ENCODE measurements at regions not wholly inside any gene's neighbourhood (a gene's known extent, or its start where the extent isn't known, plus 50 kb on each side); places are given as distances from the start of the nearest gene placed in this dataset.
"Not testable (repeated sequence)": the region's sequence is repeated elsewhere in the genome, so short reads cannot be mapped to it uniquely, and the experiment has no call there.

DNA sequence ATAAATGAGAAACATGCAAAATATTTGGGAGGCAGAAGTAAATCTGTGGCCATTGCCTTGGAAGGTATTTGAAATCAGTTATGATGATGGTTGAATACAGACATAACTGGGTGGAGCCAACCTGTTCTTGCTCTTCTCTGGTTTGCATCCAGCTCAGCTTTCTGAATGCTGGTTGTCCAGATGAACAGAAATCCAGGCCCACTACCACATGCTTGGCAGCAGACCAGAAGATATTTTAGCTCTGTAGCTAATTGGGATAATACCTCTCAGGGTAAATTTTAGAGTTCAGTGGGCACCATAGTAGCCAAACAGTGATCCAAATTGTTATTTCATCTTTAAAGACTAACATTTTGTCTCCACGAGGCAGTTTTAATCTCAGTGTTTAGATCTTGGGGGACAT lies 308.3 kb downstream of the RAB38 start:
- no peak for DNase-seq

GRCh38 chr11:87861030-87861429 lies 314.2 kb downstream of the RAB38 start:
- DNase-seq: no peak

GRCh38 chr11:87859636-87860035 lies 315.6 kb downstream of the RAB38 start:
- no peak for DNase-seq

GRCh38 chr11:87851827-87852226 lies 323.4 kb downstream of the RAB38 start:
- no peak for DNase-seq

GRCh38 chr11:87851234-87851633 lies 324.0 kb downstream of the RAB38 start:
- DNase-seq: no peak

- no peak for DNase-seq
These were observed 326.0 kb downstream of the RAB38 start for GRCh38 chr11:87849216-87849615.

DNA sequence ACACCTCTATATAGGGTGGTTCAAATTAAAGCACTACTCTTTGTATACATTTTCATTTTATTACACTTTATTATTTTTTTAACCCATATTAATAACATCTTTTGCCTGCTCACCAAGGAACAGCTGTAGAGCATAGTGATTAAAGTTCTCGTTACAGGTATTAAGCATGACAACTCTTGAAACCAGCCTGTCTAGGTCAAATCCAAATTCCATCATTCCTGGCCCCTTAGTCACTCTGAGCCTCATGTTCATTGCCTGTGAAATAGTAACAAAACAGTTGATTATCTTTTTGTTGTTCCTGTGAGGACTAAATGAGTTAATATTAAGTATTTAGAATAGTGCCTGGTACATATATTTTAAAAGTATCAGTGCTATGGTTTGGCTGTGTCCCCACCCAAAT lies 334.5 kb downstream of the RAB38 start:
- DNase-seq: no peak

- no peak for DNase-seq
These were observed 343.0 kb downstream of the RAB38 start for GRCh38 chr11:87832211-87832610.

DNA sequence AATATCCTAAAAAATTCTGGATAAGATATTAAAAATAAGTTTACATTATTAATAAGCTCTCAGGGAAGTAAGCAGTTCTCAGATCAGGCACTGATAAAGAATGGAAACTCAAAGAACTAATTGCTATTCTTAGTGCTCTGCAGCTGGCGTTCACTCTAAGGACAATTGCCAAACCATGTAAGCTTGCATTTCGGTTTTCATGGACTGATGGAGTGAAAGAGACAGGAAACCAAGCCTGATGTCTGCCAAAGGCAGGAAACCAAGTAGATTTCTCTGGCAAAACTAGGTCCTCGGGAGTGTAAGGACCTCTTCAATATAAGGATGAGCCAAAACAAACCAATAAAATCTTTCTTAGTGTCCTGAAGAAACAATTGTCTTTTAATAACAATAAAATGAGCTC lies 355.2 kb downstream of the RAB38 start:
- no peak for DNase-seq

- DNase-seq: no peak
These were observed 356.1 kb downstream of the RAB38 start for GRCh38 chr11:87819151-87819550.

- DNase-seq: no peak
These were observed 362.5 kb downstream of the RAB38 start for GRCh38 chr11:87812571-87813365.

DNA sequence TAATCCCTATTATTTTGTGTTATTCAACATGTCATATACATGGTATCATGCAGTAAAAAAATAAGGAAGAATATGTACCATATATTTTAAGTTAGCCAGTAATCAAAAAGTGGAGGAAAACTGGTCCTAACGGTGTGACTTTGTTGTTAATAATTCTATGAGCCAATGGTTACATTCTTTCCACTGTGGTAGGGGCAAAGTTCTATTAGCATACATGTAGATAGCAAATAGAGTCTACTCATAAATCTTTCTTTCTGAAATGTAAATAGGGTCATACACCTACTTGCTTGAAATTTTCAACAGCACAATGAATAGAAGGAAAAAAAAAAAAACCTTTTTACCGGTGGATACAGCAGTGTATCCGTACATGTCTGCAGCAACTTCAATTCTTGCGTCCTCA lies 364.8 kb downstream of the RAB38 start:
- DNase-seq: no peak

GRCh38 chr11:87809256-87809655 lies 366.0 kb downstream of the RAB38 start:
- no peak for DNase-seq

GRCh38 chr11:87804176-87804575 lies 371.1 kb downstream of the RAB38 start:
- no peak for DNase-seq

- no peak for DNase-seq
These were observed 371.5 kb downstream of the RAB38 start for GRCh38 chr11:87803748-87804147.

DNA sequence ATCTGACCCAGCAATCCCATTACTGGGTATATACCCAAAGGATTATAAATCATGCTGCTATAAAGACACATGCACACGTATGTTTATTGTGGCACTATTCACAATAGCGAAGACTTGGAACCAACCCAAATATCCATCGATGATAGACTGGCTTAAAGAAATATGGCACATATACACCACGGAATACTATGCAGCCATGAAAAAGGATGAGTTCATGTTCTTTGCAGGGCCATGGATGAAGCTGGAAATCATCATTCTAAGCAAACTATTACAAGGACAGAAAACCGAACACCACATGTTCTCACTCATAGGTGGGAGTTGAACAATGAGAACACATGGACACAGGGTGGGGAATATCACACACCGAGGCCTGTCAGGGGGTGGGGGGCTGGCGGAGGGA lies 390.4 kb downstream of the RAB38 start:
- DNase-seq: not testable (repeated sequence)

DNA sequence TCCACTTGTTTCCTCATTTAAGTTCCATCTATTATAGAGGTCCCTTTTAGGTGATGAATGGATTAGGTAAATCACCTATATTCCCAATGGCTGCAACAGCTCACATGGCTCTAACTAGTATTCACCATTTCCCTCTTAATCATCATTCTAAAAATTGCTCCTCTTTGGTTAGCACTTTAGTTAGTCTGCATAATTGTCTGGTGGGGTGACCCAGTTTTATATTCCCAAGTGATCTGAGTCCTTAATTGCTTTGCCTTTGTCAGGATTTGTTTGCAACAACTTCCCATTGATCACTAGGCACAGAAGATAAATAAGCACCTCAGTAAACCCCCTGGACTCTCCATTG lies 395.2 kb downstream of the RAB38 start:
- DNase-seq: no peak

DNA sequence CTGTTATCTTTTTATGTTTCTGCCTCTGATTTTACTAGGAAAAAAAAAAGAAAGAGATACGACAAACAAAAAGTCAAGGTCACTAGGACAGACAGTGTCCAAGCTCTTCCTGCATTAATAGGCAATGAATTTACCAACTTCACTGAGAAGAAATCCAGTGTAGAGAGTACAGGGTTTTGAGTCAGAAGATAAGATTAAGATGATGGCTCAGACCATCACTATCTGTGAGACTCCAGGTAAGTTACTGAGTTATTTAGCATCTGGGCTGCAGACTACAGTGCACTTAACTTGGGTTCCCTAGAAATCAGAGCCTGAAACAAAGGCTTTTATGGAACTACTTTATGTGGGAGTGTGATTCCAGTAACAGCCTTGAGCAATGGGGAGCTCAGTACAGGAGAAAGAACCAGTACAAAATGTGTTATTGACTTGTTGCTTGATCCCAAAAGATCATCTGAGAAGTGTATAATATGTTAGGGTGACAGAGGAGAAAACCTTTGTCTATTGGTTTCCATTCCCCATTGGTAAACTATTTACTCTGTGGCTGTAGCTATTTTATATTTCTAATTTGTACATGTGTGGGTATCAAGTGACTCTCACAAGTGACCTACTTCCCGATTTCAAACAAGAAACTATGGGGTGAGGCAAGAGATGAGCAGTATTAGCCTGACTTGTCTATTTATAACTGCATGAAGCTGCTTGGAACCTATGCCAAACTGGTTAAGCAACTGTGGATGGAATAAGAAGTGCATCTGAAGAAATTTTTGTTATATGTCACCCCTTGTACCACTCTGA lies 395.8 kb downstream of the RAB38 start:
- no peak for DNase-seq

GRCh38 chr11:87778357-87778756 lies 396.9 kb downstream of the RAB38 start:
- DNase-seq: no peak

- no peak for DNase-seq
These were observed 400.2 kb downstream of the RAB38 start for GRCh38 chr11:87775036-87775435.

- DNase-seq: no peak
These were observed 405.6 kb downstream of the RAB38 start for GRCh38 chr11:87769661-87770060.

- no peak for DNase-seq
These were observed 407.6 kb downstream of the RAB38 start for GRCh38 chr11:87767615-87768014.

- not testable (repeated sequence) for DNase-seq
These were observed 411.2 kb downstream of the RAB38 start for GRCh38 chr11:87764075-87764474.

DNA sequence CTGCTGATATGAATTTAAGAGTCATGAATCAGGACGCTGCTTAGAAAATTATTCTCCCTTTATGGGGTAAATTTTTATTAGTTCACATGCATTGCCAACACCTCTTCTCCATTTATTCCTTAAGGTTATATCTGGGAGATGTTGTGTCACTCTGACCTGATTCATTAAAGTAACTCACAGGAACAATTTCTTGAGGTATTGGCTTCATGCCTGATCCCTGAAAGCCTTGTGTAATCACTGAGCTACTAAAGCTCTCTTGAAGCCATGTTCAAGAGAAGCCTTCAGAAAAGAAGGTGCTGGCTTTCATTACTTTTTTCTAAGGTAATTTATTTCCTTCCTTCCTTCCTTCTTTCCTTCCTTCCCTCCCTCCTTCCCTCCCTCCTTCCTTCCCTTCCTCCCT lies 420.6 kb downstream of the RAB38 start:
- DNase-seq: no peak

- no peak for DNase-seq
These were observed 422.1 kb downstream of the RAB38 start for GRCh38 chr11:87753143-87753542.
